ENCODE measurements at regions not wholly inside any gene's neighbourhood (a gene's known extent, or its start where the extent isn't known, plus 50 kb on each side); places are given as distances from the start of the nearest gene placed in this dataset.
A peak's percentile ranks its signal among the peaks of the same experiment; 100 is the strongest.

DNA sequence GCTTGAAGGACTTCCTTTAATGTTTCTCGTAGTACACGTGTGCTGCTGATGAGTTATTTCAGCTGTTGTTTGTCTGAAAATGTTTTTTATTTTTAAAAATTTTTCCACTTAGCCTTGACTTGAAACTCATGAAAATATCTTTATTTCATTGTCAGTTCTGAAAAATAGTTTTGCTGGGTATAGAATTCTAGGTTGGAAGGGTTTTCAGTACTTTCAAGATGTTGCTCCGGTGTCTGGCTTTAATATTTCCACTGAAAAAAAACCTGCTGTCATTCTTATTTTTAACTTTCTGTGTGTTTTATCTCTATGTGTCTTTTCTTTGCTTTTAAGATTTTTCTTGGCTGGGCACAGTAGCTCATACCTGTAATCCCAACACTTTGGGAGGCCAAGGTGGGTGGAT, 103.8 kb downstream of the UNCX start:
- ATAC-seq (no peak), DNase-seq (no peak)
- intact Hi-C loops (cut with micrococcal nuclease): no loop called here

DNA sequence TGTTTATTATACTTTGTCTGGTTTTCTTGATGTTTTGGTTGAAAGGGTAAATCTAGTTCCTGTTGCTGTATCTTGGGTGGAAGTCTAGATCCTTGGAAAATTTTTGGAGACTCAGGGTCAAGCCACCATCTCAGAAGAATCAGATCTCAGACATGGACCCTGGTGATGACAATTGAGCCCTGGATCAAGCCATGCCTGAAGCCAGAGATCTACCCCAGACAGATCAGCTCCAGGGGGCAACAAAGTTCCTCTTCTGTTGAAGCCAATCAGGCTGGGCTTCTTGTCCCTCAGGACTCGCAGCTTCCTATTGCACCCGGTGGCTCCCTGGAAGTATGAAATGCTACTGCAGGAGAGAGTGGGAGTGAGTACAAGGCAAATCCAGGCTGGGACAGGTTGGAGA, 106.9 kb downstream of the UNCX start:
- no peak for DNase-seq
- intact Hi-C loops (cut with micrococcal nuclease): no loop called here
- no peak for ATAC-seq

DNA sequence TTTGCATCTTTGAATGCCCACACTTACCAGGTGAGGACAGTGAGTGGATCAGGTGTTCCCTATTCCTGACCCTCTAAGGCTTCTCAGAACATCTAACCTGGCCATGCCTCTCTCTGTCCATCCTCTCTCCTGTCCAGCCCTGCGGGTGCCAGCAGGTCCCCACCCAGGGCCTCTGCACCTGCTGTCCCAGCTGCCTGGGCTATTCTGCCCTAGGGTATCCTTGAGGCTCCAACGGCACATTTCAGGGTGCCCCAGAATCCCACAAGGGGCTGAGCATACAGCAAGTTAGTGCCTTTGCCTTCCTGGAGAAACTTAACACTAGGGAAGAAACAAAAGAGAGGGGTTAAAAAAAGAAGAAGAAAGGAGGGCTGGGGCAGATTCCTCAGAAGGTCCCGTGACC, 107.4 kb downstream of the UNCX start:
- ATAC-seq (no peak), DNase-seq (no peak)
- intact Hi-C loops (cut with micrococcal nuclease): no loop called here

DNA sequence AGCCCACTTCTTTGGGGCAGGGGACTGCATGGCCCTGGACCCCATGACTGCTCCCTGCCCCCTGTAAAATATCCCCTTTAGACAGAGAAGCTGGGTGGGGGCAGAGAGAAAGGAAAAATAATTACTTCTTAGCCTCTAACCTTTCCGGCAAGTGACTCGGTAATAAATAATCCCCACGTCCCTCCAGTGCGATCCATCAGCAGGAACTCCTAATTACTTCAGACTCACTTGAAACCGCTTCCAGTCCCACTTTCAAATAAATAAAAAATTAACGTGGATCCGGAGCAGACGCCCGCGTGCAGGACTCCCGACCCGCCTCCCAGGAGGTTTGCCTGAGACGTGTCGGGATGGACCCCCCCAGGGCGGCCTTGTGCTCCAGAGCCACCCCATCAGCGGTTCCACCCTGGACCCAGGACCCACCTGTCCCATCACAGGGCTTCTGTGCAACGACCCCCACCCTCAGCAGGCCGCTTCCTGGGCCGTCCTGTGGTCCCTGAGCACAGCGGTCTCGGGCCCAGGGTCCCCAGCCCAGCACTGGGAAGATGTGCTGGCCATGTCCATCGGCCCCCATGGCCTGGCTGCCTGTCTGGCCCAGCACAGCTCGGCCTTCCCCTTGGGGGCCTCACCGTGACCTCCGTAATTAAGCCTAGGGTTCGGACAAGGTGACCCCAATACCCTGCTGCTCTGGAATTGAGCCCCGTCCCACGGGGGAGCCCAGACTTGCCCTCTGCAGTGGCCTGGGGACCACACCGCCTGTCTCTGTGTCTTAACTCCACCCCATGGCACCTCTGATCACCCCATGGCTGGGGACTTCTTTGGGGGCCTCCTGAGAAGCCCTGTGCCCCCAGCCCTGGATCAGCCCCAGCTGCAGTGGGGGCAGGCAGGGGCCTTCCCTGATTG, 108.0 kb downstream of the UNCX start:
- DNase-seq (no peak), ATAC-seq (no peak)
- intact Hi-C loops (cut with micrococcal nuclease): no loop called here

DNA sequence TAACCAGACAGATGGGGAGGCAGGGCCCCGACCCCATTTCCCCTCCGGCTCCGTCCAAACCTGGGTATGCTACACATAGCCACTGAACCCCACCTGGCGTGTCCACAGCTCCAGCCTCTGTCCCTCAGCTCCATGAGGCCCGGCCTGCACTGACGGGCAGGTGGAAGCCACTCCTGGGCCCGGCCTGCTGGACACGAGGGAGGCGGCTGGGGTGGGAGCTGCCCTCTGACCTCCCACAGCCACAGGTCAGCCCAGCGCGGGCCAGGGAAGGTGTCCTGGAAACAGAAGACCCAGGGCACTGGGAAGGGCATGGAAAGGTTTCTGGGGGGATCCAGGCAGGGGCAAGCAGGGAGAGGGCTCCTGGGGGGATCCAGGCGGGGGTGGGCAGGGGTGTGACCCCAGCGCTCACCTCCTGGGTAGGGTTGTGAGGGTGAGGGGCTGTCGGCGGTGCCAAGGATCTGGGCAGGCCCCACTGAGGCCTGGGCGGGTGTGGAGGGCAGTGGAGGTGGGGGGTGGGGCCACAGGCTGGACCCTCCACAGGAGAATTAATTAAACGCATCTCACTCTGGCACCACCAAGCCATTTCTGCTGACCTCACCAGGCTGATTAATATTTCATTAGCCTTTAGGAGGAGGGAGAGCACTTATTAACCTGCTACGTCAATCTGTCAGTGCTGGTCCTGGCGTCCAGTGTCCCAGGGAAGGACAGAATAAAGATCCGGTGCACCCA, 108.9 kb downstream of the UNCX start:
- DNase-seq: no peak
- no peak for ATAC-seq
- intact Hi-C loops (cut with micrococcal nuclease): no loop called here

DNA sequence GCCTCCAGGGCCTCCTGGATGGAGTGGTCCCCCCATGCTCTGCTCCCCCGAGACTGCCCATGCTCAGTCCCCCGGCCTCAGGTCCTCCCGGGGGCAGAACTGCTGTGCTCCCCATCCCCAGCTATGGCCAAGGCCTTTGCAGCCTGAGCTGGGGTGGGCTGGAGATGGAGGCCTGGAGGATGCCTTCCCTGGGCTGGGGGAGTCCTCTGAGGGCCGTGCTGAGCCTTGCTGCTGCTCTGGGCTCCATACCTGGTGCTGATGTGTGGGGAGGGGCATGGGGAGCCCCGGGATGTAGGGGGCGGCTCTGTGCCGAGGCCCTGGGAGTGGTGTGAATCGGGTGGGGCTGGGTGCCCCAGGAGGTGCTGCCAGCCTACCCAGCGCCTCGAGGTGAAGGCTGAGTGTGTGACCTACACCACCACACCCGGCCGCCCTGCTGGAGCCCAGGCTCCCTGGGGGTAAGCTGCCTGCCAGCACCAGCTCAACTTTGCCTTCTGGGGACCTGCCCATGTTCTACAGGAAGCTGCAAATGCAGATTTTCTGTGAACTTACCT, 109.5 kb downstream of the UNCX start:
- intact Hi-C loops (cut with micrococcal nuclease): no loop called here
- no peak for ATAC-seq
- DNase-seq: no peak

DNA sequence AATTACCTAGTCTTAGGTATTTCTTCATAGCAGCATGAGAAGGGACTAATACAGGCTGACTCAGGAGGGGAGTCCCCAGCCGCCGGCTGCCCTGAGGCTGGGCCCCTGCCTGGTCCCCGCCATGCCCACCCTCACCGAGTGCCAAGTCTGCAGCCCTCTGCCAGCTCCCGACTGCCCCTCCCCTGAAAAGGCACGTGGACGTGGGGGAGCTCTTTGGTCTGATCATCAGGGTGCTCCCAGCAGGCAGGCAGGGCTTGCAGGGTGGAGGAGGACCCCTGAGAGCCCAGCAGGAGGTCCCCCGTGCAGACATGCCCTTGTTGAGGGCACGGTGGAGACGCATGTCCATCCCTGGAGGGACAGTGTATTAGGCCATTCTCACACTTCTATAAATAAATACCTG, 110.9 kb downstream of the UNCX start:
- intact Hi-C loops (cut with micrococcal nuclease): no loop called here
- no peak for DNase-seq
- no peak for ATAC-seq

DNA sequence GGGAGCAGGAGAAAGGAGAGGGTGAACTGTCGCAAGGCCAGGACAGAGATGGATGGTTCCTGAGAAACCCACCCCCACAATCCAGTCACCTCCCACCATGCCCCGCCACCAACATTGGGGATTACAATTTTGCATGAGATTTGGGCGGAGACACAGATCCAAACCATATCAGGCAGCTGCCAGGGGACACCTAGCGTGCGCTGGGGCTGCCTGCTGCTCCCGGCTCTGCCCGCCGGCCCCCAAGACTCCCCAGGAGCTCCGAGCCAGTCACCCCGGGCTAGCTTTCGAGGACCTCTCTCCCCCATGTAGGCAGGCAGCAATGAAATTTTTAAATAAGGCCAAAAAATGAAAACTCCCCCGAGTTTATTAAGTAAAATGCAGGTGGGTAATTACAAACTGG, 111.7 kb downstream of the UNCX start:
- intact Hi-C loops (cut with micrococcal nuclease): no loop called here
- ATAC-seq: no peak
- no peak for DNase-seq

DNA sequence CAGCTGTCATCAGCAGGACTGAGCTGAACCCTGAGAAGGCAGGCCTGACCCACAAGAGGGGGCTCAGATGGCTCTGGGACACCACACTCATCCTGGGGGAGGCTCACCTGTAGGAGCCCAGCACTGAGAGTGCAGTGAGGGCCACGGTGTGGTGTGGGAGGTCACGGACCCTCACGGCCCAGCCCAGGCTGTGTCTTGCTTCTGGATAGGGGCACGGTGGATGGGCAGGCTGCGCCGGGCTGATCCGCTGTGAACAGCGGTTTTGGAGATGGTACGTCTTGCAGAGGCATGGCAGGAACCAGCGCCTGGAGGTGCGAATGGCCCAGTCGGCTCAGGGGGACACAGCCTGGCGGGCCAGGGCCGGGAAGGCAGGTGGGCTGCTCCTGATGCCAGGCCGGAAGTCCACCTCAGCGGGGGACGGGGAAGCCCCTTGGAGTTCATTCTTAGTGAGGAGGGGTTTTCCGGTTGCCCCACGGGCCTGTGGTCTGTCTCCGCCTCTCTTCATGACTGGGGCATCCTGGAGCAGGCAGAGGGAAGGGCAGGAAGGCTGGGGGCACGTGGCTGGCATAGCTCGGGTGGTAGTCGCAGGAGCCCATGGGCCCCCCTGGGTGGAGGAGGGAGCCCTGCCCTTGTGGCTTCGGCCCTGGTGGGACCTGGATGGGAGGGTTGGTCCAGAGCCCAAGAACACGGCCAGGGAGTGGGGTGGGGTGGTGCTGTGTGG, 112.5 kb downstream of the UNCX start:
- DNase-seq: peak; percentile 15
- ATAC-seq: no peak
- intact Hi-C loops (cut with micrococcal nuclease): no loop called here

DNA sequence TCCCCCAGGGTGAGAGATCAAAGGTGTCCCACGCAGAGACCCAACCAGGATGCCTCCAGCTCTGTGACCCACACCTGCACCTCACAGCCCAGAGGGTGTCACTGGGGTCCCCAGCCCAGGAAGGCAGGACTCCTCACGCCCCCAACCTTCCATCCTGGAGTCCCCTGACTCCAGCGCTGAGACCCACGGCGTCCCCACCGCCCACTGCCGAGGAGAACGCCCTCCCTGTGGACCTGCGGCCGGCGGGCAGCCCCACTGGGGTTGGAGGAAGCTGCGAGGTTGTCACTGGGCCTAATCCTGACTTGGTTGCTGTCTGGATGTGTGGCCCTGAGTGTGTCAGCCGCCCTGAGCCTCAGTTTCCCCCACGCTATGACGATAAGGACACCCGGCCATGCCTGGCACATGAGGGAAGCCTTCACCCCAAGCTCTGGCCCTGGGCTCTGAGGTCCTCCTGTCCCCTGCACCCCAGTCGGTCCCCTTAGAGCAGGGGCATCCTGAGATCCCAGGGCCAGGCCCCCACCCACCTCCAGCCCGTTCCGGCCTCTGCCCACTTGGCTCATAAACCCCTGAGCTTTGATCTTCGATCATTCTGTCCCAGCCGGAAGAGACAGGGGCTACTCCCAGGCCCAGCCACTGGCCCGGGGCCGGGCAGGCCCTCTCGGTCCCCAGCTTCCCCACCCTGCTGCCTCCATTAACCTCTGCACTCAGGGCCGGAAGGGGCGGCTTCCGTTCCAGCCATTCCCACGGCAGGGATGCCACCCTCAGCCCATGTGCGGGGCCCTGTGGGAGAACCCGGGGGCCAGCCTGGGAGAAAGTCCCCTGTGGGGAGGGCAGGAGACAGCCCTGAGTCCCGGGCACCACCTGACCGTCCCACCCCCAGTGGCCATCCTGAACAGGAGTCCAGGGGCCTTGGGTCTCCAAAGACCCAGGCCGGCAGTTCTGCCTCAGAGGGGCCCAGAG, 113.2 kb downstream of the MICALL2 start:
- intact Hi-C loops (cut with micrococcal nuclease): no loop called here
- ATAC-seq (no peak), DNase-seq (peak; percentile 19)

DNA sequence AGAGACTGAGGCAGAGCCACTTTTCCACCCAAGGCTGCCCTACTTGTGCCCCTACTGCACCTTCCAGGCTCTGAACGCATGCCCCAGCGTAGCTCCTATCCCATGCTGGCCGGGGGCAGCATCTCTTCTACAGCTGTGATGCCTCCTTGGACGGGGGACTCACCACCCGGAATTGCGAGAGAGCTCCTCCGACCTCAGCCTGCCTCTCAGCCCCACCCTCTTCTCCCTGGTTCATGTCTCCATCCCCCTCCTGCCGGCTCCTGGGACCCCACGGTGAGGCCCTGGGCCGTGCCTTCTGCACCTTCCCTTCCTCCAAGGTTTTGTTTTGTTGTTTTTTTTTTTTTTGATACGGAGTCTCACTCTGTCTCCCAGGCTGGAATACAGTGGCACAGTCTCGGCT, 112.4 kb downstream of the MICALL2 start:
- DNase-seq (peak; percentile 7), ATAC-seq (no peak)
- intact Hi-C loops (cut with micrococcal nuclease): no loop called here

DNA sequence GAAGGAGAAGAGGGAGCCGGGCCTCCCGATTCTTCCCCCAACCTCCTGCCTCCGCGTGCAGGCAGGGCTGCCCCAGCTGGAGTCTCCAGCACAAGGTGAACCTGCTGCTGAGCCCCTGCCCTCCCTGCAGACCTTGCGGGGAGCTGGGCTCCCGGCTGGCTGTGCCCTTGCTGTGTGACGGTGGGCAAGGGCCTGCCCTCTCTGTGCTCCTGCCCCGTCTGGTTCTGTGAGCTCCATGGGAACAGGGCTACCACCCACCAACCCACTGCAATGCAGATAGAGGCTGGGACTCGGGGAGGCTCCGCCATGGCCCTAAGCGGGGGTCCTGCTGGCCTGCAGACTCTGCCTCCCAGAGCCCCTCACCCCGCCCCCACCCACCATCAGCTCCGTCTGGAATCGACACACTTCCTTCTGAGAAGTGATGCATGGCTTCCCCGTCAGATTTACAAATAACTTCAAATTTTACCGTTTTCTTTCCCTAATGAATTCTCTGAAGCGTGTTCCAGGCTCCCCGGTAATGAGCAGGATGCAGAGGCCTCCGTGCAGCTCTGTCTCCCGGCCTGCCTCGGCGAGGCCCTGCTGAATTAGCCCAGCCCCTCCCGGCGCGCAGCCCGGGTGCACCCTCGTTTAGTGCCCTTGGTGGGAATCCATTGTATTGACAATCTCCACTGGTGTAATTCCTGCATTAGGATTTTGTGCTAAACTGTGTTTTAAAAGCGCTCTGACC, 111.0 kb downstream of the MICALL2 start:
- no peak for ATAC-seq
- no peak for DNase-seq
- intact Hi-C loops (cut with micrococcal nuclease): no loop called here

DNA sequence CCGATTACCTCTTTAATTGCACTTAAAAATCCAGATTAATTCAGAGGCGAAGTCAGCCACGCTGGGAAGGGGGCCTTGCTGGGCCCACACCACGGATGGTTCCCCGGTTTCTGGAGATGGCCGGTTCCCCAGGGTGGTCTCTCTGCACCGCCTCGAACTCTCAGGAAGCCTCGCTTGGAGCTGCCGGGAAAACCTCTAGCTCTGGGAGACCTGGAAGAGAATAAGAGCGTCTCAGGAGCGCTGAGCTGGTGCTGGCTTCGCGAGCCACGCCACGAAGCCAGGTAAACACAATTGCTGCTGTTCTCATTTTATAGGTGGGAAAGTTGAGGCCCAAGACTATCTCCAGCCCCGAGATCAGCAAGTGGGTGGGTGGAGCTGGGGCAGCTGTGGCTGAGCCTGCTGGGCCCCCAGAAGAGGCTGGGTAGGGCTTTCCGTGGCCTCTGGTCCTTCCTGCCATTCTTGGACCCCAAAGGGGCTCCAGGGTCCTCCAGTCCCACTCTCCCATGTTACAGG, 110.4 kb downstream of the MICALL2 start:
- DNase-seq (no peak), ATAC-seq (no peak)
- intact Hi-C loops (cut with micrococcal nuclease): no loop called here

DNA sequence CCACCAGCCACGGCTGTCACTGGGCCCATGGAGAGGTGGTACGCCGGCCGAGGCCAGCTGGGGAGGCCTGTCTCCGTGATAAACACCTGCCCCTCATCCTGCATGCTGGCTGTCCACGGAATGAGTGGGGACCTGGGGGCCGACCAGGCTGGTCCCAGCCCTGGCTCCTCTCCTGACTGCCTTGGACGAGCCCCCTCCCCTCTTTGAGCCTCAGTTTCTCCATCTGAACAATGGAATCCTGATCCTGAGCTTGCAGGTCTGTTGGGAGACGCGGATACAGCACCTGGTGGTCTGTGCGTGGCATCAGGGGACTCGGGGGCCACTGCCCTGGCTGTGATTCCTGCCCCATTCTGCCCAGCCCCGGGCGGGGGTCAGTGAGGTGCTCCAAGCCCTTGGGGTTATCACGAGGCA, 109.9 kb downstream of the MICALL2 start:
- ATAC-seq: no peak
- intact Hi-C loops (cut with micrococcal nuclease): no loop called here
- DNase-seq: no peak

DNA sequence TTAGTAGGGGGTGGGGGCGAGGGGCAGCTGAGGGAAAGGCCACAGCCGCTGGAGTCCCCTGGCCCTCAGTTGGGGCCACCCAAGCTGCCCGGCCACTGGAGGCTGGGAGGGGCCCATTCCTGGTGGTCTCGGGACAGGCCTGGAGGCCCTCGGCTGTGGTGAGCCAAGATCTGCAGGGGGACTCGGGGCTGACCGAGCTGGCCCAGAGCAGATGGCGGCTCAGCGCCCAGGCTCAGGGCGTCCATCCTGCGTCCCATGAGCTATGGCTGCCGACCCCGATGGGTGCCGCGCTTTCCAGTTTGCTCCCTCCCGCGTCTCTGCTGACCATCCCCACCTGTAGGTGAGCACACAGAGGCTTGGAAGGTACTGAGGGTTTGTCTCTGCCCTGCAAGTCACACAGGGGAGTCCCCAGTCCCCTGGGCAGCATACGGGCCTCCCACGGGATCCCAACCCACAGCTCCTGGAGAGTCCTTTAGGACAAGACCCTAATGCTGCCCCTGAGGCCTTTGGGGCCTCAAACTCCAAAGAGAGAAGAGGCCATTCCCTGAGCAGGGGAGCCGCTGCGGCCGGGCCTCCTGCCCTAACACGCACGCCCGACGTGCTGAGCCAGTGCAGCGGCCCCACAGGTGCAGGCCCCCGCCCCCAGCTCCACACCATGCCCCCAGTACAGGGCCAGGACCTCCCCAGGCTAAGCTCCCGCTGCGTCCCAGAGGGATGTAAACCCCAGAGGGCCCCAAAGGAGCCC, 107.2 kb downstream of the MICALL2 start:
- DNase-seq (no peak), ATAC-seq (no peak)
- intact Hi-C loops (cut with micrococcal nuclease): no loop called here

DNA sequence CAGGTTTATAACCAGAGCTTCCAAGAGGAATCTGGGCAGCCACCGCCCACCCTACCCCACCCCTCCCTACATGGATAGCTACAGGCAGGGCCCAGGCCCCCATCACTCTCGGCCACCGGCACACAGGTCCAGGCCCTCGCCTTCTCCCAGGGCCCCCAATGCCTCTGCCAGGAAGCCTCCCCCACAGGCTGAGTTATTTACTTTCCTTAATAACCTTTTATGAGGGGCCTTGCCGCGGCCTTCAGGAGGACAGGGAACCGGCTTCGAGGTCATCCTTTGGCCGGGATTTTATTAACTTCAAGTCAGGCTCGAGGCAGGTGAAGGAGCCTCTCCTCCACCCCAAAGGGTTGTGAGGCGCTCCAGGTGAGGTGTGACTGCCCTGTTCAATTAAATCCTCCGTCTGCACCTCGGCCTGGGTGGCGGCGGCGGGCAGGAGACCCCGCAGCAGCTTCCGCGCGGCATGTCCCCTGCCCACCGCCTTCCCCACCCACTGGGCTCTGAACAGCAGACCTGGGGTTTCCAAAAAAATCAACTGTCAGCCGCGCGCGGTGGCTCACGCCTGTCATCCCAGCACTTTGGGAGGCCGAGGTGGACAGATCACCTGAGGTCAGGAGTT, 106.5 kb downstream of the MICALL2 start:
- ATAC-seq (no peak), DNase-seq (no peak)
- intact Hi-C loops (cut with micrococcal nuclease): no loop called here
